ENCODE measurements at regions not wholly inside any gene's neighbourhood (a gene's known extent, or its start where the extent isn't known, plus 50 kb on each side); places are given as distances from the start of the nearest gene placed in this dataset.

- Histone ChIP-seq H2AK5ac (ENCODE audit: low read length) (no peak overlapping the region), H3K4me1 (ENCODE audit: control insufficient read depth, low read depth, low read length) (peaks cover 2% of the 10 kb centered on the region), H3K23ac (ENCODE audit: low read length) (no peak overlapping the region), H3K79me2 (ENCODE audit: control insufficient read depth, insufficient read depth, low read length) (no peaks in the 10 kb centered on the region), H3K18ac (ENCODE audit: low read length) (no peak overlapping the region), H2BK5ac (ENCODE audit: low read length) (no peak overlapping the region), H3K27ac (ENCODE audit: low read depth, low read length) (no peak overlapping the region), H3K4ac (ENCODE audit: low read depth, low read length) (no peak overlapping the region), H3K27me3 (ENCODE audit: insufficient read depth, low read length, poor library complexity) (no peaks in the 10 kb centered on the region), H2BK120ac (ENCODE audit: low read depth, low read length) (no peak overlapping the region), H3K56ac (ENCODE audit: low read length) (no peak overlapping the region), H3K79me1 (ENCODE audit: low read length) (no peaks in the 10 kb centered on the region), H2BK15ac (replicated peaks; ENCODE audit: low read depth) (no peak overlapping the region), H3K9ac (ENCODE audit: low read length) (no peak overlapping the region), H3K4me3 (ENCODE audit: low read length) (no peak overlapping the region), H4K5ac (ENCODE audit: low read length) (no peak overlapping the region), H4K8ac (ENCODE audit: low read depth, low read length) (no peak overlapping the region), H3K36me3 (ENCODE audit: control insufficient read depth, insufficient read depth, low read length) (no peaks in the 10 kb centered on the region), H3K4me2 (ENCODE audit: low read length) (no peak overlapping the region)
- DNase-seq = peak; percentile 29
- no CpG with 5 or more reads among the region's 3 CpGs for WGBS (ENCODE audit: extremely low coverage, insufficient coverage, low lambda C conversion rate)
These were observed 523.2 kb upstream of the GOLIM4 start for GRCh38 chr3:168618827-168619470.

- no peaks in the 10 kb centered on the region for H3K36me3 ChIP-seq (ENCODE audit: control insufficient read depth, insufficient read depth, low read length)
- H3K56ac ChIP-seq (ENCODE audit: low read length) = no peak overlapping the region
- H3K4me3 ChIP-seq (ENCODE audit: low read length) = no peak overlapping the region
- H3K79me2 ChIP-seq (ENCODE audit: control insufficient read depth, insufficient read depth, low read length) = no peaks in the 10 kb centered on the region
- no peaks in the 10 kb centered on the region for H3K79me1 ChIP-seq (ENCODE audit: low read length)
- no peak overlapping the region for H3K27ac ChIP-seq (ENCODE audit: low read depth, low read length)
- DNase-seq = no peak
- no peak overlapping the region for H2BK120ac ChIP-seq (ENCODE audit: low read depth, low read length)
- H3K9ac ChIP-seq (ENCODE audit: low read length) = no peak overlapping the region
- H4K8ac ChIP-seq (ENCODE audit: low read depth, low read length) = no peak overlapping the region
- no peak overlapping the region for H3K4ac ChIP-seq (ENCODE audit: low read depth, low read length)
- H3K4me2 ChIP-seq (ENCODE audit: low read length) = no peak overlapping the region
- H3K23ac ChIP-seq (ENCODE audit: low read length) = no peak overlapping the region
- H3K27me3 ChIP-seq (ENCODE audit: insufficient read depth, low read length, poor library complexity) = no peaks in the 10 kb centered on the region
- H2BK15ac ChIP-seq (replicated peaks; ENCODE audit: low read depth) = no peak overlapping the region
- no peak overlapping the region for H2BK5ac ChIP-seq (ENCODE audit: low read length)
- H2AK5ac ChIP-seq (ENCODE audit: low read length) = no peak overlapping the region
- no peak overlapping the region for H3K18ac ChIP-seq (ENCODE audit: low read length)
- peaks cover 2% of the 10 kb centered on the region for H3K4me1 ChIP-seq (ENCODE audit: control insufficient read depth, low read depth, low read length)
- H4K5ac ChIP-seq (ENCODE audit: low read length) = no peak overlapping the region
These were observed 521.9 kb upstream of the GOLIM4 start for GRCh38 chr3:168617658-168618057.

GRCh38 chr3:168616915-168617314, 521.2 kb upstream of the GOLIM4 start:
- no peak overlapping the region for H2AK5ac ChIP-seq (ENCODE audit: low read length)
- no peaks in the 10 kb centered on the region for H3K27me3 ChIP-seq (ENCODE audit: insufficient read depth, low read length, poor library complexity)
- no CpG with 5 or more reads among the region's 3 CpGs for WGBS (ENCODE audit: extremely low coverage, insufficient coverage, low lambda C conversion rate)
- no peak overlapping the region for H3K4me3 ChIP-seq (ENCODE audit: low read length)
- no peak overlapping the region for H3K9ac ChIP-seq (ENCODE audit: low read length)
- no peak overlapping the region for H3K18ac ChIP-seq (ENCODE audit: low read length)
- H4K5ac ChIP-seq (ENCODE audit: low read length) = no peak overlapping the region
- no peak for DNase-seq
- H3K4me1 ChIP-seq (ENCODE audit: control insufficient read depth, low read depth, low read length) = peaks cover 2% of the 10 kb centered on the region
- no peak overlapping the region for H3K4me2 ChIP-seq (ENCODE audit: low read length)
- no peak overlapping the region for H3K27ac ChIP-seq (ENCODE audit: low read depth, low read length)
- H2BK5ac ChIP-seq (ENCODE audit: low read length) = no peak overlapping the region
- no peak overlapping the region for H3K4ac ChIP-seq (ENCODE audit: low read depth, low read length)
- no peaks in the 10 kb centered on the region for H3K79me2 ChIP-seq (ENCODE audit: control insufficient read depth, insufficient read depth, low read length)
- no peak overlapping the region for H3K56ac ChIP-seq (ENCODE audit: low read length)
- H3K36me3 ChIP-seq (ENCODE audit: control insufficient read depth, insufficient read depth, low read length) = no peaks in the 10 kb centered on the region
- no peak overlapping the region for H4K8ac ChIP-seq (ENCODE audit: low read depth, low read length)
- no peak overlapping the region for H3K23ac ChIP-seq (ENCODE audit: low read length)
- peak overlapping the region; percentile 74 for H2BK15ac ChIP-seq (replicated peaks; ENCODE audit: low read depth)
- H2BK120ac ChIP-seq (ENCODE audit: low read depth, low read length) = no peak overlapping the region
- no peaks in the 10 kb centered on the region for H3K79me1 ChIP-seq (ENCODE audit: low read length)

GRCh38 chr3:168615493-168616020, 519.8 kb upstream of the GOLIM4 start:
- no peak overlapping the region for H3K9ac ChIP-seq (ENCODE audit: low read length)
- H2AK5ac ChIP-seq (ENCODE audit: low read length) = no peak overlapping the region
- H3K27ac ChIP-seq (ENCODE audit: low read depth, low read length) = no peak overlapping the region
- no peak overlapping the region for H4K5ac ChIP-seq (ENCODE audit: low read length)
- no peak overlapping the region for H2BK15ac ChIP-seq (replicated peaks; ENCODE audit: low read depth)
- WGBS (ENCODE audit: extremely low coverage, insufficient coverage, low lambda C conversion rate) = no CpG with 5 or more reads among the region's 2 CpGs
- H3K56ac ChIP-seq (ENCODE audit: low read length) = no peak overlapping the region
- H3K23ac ChIP-seq (ENCODE audit: low read length) = no peak overlapping the region
- no peak overlapping the region for H3K4me3 ChIP-seq (ENCODE audit: low read length)
- H3K18ac ChIP-seq (ENCODE audit: low read length) = no peak overlapping the region
- H3K4me1 ChIP-seq (ENCODE audit: control insufficient read depth, low read depth, low read length) = peaks cover 2% of the 10 kb centered on the region
- no peak overlapping the region for H2BK120ac ChIP-seq (ENCODE audit: low read depth, low read length)
- H3K4me2 ChIP-seq (ENCODE audit: low read length) = no peak overlapping the region
- H4K8ac ChIP-seq (ENCODE audit: low read depth, low read length) = no peak overlapping the region
- H3K36me3 ChIP-seq (ENCODE audit: control insufficient read depth, insufficient read depth, low read length) = no peaks in the 10 kb centered on the region
- DNase-seq = no peak
- no peak overlapping the region for H2BK5ac ChIP-seq (ENCODE audit: low read length)
- no peaks in the 10 kb centered on the region for H3K27me3 ChIP-seq (ENCODE audit: insufficient read depth, low read length, poor library complexity)
- no peak overlapping the region for H3K4ac ChIP-seq (ENCODE audit: low read depth, low read length)
- H3K79me1 ChIP-seq (ENCODE audit: low read length) = no peaks in the 10 kb centered on the region
- no peaks in the 10 kb centered on the region for H3K79me2 ChIP-seq (ENCODE audit: control insufficient read depth, insufficient read depth, low read length)

GRCh38 chr3:168613151-168613550, 517.4 kb upstream of the GOLIM4 start:
- Histone ChIP-seq H3K4me2 (ENCODE audit: low read length) (no peak overlapping the region), H3K79me2 (ENCODE audit: control insufficient read depth, insufficient read depth, low read length) (no peaks in the 10 kb centered on the region), H3K27ac (ENCODE audit: low read depth, low read length) (no peak overlapping the region), H2AK5ac (ENCODE audit: low read length) (no peak overlapping the region), H3K4me3 (ENCODE audit: low read length) (no peak overlapping the region), H3K79me1 (ENCODE audit: low read length) (no peaks in the 10 kb centered on the region), H3K23ac (ENCODE audit: low read length) (no peak overlapping the region), H3K4ac (ENCODE audit: low read depth, low read length) (no peak overlapping the region), H3K36me3 (ENCODE audit: control insufficient read depth, insufficient read depth, low read length) (no peaks in the 10 kb centered on the region), H3K4me1 (ENCODE audit: control insufficient read depth, low read depth, low read length) (peaks cover 2% of the 10 kb centered on the region), H3K56ac (ENCODE audit: low read length) (no peak overlapping the region), H3K18ac (ENCODE audit: low read length) (no peak overlapping the region), H3K27me3 (ENCODE audit: insufficient read depth, low read length, poor library complexity) (no peaks in the 10 kb centered on the region), H2BK15ac (replicated peaks; ENCODE audit: low read depth) (no peak overlapping the region), H2BK5ac (ENCODE audit: low read length) (no peak overlapping the region), H4K5ac (ENCODE audit: low read length) (no peak overlapping the region), H3K9ac (ENCODE audit: low read length) (no peak overlapping the region), H2BK120ac (ENCODE audit: low read depth, low read length) (no peak overlapping the region), H4K8ac (ENCODE audit: low read depth, low read length) (no peak overlapping the region)
- no CpG with 5 or more reads among the region's 5 CpGs for WGBS (ENCODE audit: extremely low coverage, insufficient coverage, low lambda C conversion rate)
- no peak for DNase-seq

GRCh38 chr3:168612671-168613070, 516.9 kb upstream of the GOLIM4 start:
- no peaks in the 10 kb centered on the region for H3K27me3 ChIP-seq (ENCODE audit: insufficient read depth, low read length, poor library complexity)
- DNase-seq = no peak
- no CpG with 5 or more reads among the region's 5 CpGs for WGBS (ENCODE audit: extremely low coverage, insufficient coverage, low lambda C conversion rate)

More at GRCh38 chr3:168612671-168613070, 516.9 kb upstream of the GOLIM4 start:
- no peak overlapping the region for H4K8ac ChIP-seq (ENCODE audit: low read depth, low read length)
- no peak overlapping the region for H3K4ac ChIP-seq (ENCODE audit: low read depth, low read length)
- H2BK120ac ChIP-seq (ENCODE audit: low read depth, low read length) = no peak overlapping the region
- no peaks in the 10 kb centered on the region for H3K36me3 ChIP-seq (ENCODE audit: control insufficient read depth, insufficient read depth, low read length)
- H2BK5ac ChIP-seq (ENCODE audit: low read length) = no peak overlapping the region
- no peaks in the 10 kb centered on the region for H3K79me2 ChIP-seq (ENCODE audit: control insufficient read depth, insufficient read depth, low read length)
- H3K79me1 ChIP-seq (ENCODE audit: low read length) = no peaks in the 10 kb centered on the region
- no peak overlapping the region for H3K23ac ChIP-seq (ENCODE audit: low read length)
- H3K4me3 ChIP-seq (ENCODE audit: low read length) = no peak overlapping the region
- H4K5ac ChIP-seq (ENCODE audit: low read length) = no peak overlapping the region
- H2AK5ac ChIP-seq (ENCODE audit: low read length) = no peak overlapping the region
- no peak overlapping the region for H2BK15ac ChIP-seq (replicated peaks; ENCODE audit: low read depth)
- H3K4me2 ChIP-seq (ENCODE audit: low read length) = no peak overlapping the region
- no peak overlapping the region for H3K9ac ChIP-seq (ENCODE audit: low read length)
- no peak overlapping the region for H3K27ac ChIP-seq (ENCODE audit: low read depth, low read length)
- peaks cover 2% of the 10 kb centered on the region for H3K4me1 ChIP-seq (ENCODE audit: control insufficient read depth, low read depth, low read length)
- no peak overlapping the region for H3K56ac ChIP-seq (ENCODE audit: low read length)
- H3K18ac ChIP-seq (ENCODE audit: low read length) = no peak overlapping the region

All from mesendoderm (in vitro differentiated cells).